Stimulated activated naive CD8-positive, alpha-beta T cell treated with anti-CD3 and anti-CD28 coated beads, Interleukin-15, Interleukin-2, amounts not matched to agents 100 U/mL and 50 U/mL, for 24 hours (primary cell): ENCODE measurements at regions not wholly inside any gene's neighbourhood (a gene's known extent, or its start where the extent isn't known, plus 50 kb on each side); places are given as distances from the start of the nearest gene placed in this dataset.

Experiments
- ATAC-seq: fragments of 150-1000 bp; cut with Tn5 transposase; one replicate; pipeline ENCODE4 v1.10.0; 2021
- DNase-seq: peaks from one replicate; pipeline ENCODE4 v3.0.0; 2021

DNA sequence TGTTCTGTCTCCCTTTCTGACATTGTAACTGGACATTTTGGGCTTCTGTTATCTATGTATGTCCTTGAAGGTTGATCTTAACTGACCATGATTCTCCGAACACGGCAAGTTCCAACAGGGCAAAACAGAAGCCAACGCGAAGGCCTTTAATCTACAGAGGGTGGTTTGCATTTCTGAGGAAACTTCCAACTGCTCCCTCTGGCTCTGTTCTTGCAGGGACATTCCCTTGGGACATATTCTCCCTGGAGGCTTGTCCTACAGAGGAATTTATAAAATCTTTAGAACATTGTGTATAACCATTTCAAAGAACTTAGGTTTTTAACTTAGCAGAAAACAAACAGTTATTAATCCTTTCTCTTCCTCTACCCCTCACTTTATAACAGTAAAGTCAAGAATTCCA, 189.0 kb upstream of the CDYL start:
- DNase-seq (no peak), ATAC-seq (no peak)

DNA sequence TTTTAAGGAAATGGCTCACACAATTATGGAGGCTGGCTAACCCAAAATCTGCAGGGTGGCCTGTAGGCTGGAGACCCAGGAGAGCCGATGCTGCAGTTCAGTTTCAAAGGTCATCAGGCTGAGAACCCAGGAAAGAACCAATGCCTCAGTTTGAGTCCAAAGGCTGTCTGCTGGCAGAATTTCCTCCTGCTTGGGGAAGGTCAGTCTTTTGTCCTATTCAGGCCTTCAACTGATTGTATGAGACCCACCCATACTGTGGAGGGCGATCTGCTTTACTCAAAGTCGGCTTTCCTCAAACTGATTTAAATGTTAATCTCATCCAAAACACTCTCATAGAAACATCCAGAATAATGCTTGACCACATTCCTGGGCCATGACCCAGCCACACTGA, 189.7 kb upstream of the CDYL start:
- no peak for ATAC-seq

DNA sequence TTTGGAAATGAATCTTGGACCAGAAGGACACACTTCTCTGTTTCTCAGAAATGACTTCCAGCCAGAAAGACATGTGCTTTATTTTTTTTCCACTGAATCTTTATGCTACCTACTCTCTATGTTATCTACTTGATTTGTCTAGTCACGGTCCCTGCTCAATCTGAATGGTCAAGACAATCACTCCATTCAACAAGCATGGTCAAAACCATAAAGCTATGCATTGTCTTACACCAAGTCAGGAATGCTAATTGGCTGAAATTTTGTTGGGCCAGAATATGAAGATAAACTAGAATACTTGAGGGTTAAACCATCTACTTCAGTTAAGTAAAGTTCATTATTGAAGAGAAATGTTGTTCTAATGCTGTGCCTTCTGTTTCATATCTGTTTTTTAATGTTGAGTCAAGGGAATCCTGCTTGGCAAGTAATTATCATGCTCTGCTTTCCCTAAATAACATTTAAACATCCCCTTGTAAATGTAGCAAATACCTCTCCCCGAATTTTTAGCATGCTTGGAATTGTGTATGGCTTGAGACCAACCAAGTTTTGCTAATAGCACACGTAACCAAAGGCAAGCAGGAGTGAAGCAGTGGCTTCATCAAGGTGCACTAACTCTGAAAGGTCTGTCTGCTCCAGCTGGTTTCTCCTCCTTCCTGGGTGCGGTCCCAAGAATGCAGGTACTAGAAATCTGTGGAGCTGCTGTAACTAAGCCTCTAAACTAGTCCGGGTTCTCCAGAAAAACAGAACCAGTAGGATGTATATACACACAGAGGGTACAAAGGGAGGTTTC, 190.3 kb upstream of the CDYL start:
- ATAC-seq = no peak

More for the DNA sequence above, 189.7 kb upstream of the CDYL start:
- no peak for DNase-seq

DNA sequence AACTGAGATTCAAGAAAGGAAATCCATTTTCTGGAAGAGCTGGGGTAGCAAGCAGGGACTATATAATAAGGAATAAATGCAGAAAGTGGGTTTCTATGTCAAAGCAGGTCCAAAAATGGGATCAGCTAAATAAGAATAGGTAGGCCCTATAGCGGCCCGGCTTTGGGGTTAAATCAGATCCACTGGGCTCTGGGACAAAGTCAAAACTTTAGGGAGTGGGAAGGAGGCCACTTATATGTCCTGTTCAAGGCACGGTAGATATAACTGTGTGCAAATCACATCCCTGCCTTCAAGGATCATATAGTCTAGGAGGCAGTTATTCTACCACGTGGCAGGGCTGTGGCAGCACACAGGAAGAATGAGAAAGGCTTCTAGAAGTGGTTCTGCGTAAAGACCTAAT, 191.4 kb upstream of the CDYL start:
- DNase-seq (no peak), ATAC-seq (no peak)

More for the DNA sequence above, 190.3 kb upstream of the CDYL start:
- DNase-seq = no peak

DNA sequence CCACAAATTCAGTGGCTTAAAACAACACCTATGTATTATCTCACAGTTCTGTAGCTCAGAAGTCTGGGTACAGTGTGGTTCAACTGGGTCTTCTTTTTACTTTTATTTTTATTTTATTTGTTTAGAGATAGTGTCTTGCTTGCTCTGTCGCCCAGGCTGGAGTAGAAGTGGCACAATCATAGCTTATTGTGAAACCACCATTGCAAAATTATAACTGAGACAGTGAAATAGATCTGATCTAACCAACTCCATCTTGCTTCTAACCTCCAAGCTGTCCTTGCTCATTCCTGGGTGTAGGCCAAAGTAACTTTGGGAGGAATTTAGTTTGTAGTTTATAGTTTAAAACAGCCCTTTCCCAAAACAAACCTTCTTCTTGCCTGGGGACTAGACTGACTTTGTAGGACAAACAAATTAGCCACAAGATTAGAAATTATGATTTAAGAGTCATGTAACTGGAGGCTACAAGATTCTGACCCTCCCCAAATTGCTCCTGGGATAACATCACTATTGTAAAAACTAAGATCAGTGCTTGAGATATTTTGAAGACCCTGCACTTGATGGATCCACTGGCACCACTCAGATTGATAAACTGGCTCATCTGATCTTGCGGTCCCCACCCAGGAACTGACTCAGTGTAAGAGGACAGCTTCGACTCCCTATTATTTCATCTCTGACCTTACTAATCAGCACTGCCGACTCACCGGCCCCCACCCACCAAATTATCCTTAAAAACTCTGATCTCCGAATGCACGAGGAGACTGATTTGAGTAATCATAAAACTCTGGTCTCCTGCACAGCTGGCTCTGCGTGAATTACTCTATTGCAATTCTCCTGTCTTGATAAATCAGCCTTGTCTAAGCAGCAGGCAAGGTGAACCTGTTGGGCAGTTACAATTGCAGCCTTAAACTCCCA, 193.4 kb upstream of the CDYL start:
- ATAC-seq (no peak), DNase-seq (no peak)

DNA sequence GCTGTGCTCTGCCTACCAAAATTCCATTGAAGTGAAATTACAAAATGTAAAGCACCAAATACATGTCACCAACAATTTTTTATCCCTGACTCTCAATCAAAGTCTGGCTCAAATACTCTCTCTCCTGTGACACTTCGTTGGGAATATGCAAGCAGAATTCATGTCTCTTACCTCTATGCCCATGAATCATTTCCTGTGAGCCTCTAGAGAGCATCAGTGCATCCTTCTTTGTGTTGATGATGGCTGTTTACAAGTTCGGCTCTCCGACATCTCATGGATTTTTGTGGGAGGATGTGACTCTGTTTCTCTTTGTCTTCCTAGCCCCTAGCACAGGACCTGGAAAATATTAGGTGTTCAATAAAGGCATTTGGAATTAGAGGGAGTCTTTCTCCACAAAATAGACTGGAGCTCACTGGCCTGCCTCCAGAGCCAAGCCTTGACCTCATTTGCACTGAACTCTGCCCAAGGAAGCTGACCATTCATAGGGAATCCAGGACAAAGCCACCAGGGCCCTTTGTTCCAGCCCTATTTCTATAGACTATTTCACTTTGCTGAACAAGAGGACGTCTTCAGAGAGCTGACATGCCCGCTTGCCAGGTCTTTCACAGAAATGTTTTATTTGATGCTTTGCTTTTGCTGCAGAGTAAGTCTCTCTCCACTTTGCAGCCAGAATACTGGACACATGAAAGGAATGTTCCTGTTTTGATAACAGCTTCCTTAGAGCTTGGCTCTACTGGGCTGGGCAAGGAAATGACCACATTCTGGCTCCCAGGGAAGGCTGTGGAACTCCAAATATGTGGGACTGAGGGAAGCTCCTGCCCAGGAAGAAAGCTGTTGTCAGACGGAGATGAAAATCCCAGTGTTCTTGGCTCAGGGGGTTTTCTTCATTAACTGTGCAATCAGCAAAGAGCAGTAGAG, 194.5 kb upstream of the CDYL start:
- ATAC-seq (no peak), DNase-seq (no peak)

DNA sequence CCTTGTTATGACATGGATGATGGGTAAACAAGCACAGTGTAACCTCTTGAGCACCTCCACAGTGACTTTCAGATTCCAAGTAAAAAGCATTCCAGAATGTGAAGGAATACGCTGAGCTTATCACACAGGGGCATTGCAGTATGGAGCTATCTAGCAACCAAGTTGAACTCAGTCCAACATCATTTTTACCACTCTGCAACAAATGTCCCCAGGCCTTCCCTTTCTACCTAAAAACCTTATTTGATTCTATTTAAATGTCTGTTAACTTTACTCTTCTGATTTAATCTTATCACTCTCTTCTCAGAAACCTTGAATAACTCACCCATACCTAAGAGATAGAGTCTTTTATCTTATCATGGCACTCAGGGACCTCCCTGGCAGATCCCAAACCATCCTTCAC, 195.8 kb upstream of the CDYL start:
- DNase-seq (no peak), ATAC-seq (no peak)

DNA sequence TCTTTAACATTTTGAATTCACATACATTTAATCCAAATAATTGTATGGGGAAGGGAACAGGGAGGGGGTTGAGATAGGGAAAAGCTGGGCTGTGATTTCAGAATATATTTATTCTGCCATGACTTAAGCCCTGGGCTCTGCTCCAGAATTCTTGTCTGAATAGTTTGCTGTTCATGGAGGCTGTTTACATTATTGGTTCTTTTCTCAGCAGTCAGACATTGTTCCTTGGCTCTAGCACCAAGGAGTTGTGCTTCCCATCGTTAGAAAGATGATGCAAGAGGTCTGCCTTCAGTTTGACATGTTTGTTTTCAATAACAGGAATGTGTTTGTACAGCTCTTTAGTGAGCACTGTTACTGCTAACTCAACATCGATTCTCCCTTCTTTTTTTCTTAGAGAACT, 198.8 kb upstream of the CDYL start:
- DNase-seq (no peak), ATAC-seq (no peak)

DNA sequence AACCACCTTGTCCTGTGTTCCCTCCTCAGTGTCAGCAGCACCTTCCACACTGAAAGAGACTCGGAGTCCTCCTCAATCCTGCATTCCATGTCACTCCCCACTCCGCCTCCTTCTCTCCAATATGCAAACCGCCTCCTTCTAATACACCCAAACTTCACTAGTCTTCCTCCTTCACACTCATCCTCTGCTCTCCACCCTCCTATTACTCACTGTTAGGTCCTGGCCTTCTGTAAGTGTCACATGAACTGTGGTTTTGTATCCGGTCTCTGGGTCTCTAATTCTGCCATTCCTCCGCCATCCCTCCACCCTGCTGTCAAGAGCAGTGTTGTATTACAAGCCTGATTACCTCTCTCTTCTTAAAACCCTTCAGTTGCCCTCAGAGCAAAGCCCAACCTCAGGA, 200.5 kb upstream of the CDYL start:
- ATAC-seq (no peak), DNase-seq (no peak)

DNA sequence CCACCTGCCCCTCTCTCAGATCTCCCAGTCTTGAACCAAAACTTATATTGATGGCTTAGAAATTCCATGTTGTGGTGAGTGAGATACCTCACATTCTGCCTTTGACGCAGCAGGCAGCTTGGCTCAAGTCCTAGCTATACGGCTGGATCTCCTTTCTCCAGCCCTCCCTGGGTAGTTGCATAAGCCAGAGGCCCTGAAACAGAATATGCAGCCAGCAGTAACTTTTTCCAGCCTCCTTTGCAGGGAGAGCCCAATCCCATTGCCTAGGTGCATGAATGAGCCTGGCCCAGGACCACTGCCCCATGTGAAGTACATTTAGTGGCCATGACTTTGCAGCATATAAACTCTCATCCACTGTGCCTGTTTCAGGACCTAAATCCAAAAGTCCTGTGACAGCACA, 202.2 kb upstream of the CDYL start:
- ATAC-seq (no peak), DNase-seq (no peak)

DNA sequence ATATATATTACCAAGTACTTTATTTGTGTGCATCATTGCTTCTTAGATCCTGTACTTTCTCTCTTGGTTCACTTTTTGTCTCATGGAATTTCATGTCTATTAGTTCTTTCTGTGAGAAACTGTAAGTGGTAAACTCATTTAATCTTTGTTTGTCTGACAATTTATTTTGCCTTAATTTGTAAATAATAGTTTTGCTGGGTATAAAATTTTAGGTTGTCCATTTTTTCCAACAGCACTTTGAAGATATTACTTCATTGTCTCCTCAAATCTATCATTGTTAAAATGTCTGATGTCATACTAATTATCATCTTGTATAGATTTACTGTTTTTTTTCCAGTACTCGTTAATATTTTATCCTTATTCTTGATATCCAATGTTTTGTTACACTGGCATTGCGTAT, 205.2 kb upstream of the CDYL start:
- ATAC-seq (no peak), DNase-seq (no peak)

DNA sequence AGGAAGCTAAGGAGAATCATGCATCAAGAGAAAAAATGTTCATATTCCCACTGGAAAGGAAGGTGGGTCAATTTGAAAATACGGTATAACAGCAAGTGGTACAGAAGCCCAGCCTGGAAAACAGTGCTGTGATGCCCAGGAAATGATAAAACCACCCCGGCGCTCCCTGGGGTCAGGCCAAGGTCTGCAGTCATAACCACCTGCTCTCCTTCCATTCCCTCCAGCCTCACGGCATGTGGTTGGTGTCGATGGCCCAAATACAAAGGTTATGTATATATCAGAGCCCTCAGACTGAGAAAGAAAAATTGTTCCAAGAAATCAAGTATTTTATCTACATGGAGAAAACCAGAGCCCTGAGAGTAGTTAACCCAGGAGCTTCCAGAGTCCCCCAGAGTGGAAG, 208.1 kb upstream of the CDYL start:
- ATAC-seq = no peak

DNA sequence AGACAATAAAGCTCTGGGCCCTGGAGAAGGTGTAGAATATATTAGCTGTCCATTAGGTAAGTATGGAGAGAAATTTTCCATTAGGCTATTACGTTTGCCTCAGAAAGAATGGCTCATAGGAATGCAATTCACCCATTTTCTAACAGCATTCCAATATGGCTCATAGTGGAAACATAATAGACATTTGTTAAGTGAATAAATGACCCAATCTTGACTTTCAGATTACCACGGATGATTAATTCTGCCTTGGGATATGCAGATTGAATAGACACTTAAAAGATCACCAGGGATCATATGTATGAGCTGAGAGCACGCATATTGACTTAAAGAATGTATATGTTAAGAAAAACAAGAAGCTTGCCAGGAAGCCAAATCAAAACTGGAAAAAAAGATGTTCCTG, 209.1 kb upstream of the CDYL start:
- no peak for DNase-seq

More for the DNA sequence above, 208.1 kb upstream of the CDYL start:
- DNase-seq = no peak

DNA sequence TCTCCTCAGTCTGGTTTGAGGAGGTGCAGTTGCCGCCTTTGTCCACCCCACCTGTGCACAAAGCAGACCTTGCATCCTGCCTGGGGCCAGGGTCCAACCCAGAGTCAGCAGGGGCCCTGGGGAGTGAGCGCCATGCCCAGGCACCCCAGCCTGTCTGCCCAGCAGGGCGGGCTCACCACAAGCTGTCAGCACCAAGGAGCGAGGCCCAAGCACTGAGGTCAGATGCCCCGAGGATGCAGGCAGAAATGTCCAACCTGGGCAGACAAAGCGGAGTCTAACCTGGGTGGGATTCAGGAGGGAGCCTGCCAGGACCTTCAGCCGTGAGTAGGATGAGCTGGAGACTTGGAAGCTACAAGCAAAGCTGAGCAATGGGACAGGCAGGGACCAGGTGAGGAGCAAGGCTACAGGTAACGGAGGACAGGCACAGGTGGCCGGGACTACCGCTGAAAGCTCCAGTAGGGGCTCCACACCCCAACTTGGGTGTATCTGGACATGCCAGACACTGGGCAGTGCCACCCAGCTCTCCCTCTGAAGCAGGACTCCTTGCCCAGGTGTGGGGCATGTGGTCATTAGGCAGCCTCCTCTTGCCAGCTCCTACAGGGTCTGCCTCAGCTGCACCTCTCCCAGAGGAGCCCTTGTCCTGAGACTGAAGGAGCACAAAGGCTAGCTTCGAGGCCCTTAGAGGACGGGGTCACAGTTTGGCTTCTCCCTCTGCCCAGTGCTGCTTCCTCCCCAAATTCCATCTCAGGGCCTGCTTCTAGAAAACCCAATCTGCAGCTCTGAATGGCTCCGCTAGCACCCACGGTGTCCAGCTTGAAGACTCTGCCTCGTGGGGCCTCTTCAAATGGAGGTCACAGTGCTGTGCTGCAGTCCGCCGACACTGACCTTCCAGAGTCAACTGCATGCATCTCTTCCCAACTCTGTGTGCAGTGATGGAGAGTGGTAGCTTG, 210.6 kb upstream of the CDYL start:
- ATAC-seq (no peak), DNase-seq (no peak)

More for the DNA sequence above, 209.1 kb upstream of the CDYL start:
- no peak for ATAC-seq

DNA sequence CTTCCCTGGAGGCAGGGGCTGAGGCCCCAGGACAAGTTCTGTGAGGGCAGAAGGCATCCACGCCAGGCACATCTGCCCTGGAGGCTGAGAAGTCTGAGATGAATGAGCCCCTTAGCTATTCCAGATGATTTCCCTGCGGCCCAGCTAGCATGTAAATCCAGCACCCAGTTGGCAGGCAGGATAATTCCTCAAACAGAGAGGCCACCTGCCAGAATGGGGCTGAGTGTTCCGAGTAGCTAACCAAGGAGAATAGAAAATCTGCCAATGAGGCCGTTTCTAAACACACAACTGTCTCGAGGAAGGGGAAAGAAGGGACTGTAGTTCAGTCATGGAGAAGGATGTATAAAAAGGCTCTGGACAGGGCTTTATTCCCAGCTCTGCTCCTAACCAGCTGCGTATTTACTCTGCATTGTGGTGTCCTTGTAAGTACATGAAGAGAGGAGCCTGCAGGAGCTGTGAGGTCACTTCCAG, 211.4 kb upstream of the CDYL start:
- DNase-seq (no peak), ATAC-seq (no peak)

DNA sequence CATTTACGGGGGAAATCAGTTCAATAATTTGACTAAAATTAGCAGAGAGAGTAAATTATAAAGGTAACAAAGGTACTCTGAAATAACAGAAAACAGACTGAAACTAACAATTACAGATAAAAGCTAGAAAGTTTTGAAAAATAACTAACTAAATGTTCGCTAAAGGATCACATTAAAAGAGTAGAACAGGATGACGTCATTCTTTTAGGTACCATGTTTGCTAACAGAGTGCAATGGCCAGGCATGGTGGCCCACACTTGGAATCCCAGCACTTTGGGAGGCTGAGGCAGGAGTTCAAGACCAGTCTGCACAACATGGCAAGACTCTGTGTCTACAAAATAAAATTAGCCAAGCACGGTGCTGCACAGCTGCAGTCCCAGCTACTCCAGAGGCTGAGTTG, 212.3 kb upstream of the CDYL start:
- DNase-seq (no peak), ATAC-seq (no peak)

DNA sequence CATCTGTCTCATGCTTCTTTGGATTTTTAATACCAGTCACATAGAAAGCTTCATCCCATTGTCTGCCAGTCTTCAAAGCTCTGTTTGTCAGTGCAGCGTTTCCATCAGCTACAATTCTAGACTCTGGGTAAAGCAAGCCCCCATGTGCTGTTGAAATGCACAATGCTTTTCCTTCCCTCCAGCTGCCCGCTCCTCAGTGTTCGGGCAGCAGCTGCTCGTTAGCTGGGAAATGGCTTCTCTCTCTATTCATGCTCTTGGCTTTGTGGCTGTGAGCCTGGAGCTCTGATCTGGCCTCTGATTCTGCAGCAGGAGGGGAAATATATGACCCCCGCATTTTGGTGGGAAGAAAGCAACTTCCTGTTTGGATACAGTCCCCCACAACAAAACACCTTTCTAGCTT, 213.0 kb upstream of the CDYL start:
- DNase-seq = no peak
- ATAC-seq = no peak

DNA sequence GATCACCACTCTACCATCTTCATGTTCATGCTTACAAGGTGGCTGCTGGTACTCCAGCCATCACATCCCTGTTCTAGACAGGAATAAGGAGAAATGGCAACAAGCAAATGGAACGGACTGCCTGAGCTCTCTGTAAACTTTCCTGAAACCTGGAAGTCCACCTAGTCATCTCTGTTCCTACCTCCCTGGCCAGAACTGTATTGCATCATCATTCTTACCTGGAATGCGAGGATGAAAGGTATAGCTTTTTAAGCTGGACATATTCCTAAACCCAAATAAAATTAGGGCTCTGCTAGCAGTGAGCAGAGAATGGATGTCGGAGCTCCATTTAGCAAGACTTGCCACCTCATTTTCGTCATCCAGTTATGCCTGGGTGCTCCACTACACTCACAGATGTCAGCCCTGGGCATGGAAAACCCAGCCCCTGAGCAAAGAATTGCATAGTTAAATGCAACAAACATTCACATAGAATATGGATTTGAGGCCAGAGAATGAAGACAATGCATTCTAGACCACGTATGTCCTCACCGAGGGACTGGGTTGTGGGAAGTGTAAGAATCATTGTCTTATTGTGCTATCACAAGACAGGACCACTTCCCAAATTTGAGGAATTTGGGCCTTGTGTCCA, 214.3 kb upstream of the CDYL start:
- ATAC-seq = no peak
- DNase-seq = no peak

DNA sequence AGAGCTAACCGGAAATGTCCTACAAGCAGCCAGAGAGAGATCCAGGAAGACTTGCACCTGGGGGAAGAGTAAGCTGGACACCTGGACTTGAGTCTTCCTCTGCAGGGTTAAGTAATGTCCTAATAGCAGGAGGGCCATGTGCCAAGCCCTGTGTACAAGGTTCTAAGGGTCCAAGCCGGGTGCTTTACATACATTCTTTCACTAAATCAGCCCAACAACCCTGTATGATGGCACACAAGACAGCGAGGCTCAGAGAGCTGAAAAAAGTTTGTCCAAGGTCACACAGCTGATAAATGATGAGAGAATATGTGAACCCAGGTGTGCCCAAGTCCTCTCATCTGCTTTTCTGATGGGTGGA, 215.1 kb upstream of the CDYL start:
- DNase-seq (no peak), ATAC-seq (no peak)

DNA sequence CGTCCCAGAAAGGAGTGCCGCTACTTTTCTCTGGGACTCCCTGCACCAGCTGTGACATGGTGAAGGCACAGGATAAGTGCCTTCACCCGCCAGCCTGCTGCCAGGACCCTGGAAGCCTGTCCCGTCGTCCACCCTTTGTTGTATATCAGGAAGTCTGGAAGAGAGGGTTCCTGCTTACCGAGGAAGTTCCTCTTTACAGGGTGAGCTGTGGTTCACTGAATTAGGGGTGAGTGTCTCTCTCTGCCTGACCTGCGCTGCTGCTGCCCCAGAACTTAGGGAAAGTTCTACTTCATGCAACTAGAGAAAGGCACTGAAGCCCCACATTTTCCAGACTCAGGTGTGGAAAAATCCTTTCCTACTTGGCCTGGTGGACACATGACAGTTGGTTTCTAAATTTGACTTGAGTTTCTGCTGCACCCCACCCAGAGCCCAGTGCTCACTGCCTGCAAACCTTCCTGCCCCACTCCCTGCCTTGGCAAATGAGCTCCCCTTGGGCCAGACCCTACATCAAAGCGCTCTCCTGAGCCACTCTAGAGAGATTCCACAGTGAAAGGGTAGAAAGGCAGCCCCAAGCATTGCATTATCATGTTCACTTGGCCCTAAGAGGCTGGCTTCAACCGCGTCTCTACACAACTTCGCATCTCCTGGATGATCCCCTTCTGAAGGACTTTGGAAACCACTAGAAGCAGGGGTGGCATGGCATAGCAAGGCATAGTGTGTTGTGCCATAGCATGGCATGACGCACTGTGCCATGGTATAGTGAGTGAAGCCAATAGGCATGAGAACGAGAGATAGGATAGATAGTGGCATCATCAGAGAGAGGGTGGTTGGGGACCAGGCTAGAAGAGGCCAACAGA, 215.8 kb upstream of the CDYL start:
- ATAC-seq (peak; percentile 20), DNase-seq (no peak)
